Limb (tissue), 2 donors: ENCODE measurements at regions not wholly inside any gene's neighbourhood (a gene's known extent, or its start where the extent isn't known, plus 50 kb on each side); places are given as distances from the start of the nearest gene placed in this dataset.

Experiments used
- DNase-seq, 2 donors: peaks; one replicate each; pipeline ENCODE4 v3.0.0-alpha.2; 2016; ENCODE audit errors: extremely low spot score in 2 of 2

- DNase-seq, result no peak
Observed at GRCh38 chr16:51343411-51343810, 192.3 kb upstream of the SALL1 start.

DNA sequence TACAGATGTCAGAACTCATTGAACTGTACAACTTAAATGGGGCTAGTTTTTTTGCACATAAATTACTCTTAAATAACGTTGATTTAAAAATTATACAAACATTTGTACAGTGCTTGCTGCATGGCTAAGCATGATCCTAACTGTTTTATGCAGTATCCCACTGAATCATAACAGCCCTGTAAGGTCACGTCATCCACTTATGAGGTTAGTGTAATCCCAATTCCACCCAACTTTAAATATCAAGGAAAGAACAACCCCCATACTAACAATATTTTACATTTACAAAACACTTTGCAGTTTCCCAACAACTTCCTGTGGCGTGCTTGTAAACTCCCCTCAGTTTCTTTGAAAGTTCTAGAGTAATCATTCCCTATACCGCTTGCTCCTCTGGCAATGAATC lies 190.1 kb upstream of the SALL1 start:
- no peak for DNase-seq

DNA sequence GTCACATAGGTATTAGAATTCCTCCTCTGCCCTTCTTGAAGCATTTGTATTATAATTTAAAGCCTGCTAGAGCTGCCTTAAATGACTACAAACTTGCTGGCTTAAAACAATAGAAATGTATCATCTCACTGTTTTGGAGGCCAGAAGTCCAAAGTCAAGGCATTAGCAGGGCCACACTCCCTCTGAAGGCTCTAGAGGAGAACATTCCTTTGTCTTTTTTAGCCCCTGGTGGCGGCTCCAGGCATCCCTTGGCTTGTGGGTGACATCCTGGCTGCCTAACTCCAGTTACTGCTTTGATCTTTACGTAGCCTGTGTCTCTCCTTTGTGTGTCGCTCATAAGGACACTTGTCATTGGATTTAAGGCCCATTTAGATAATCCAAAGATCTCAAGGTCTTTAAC lies 186.6 kb upstream of the SALL1 start:
- DNase-seq, result no peak

- DNase-seq, result no peak
Observed at GRCh38 chr16:51328733-51329132, 177.7 kb upstream of the SALL1 start.

- DNase-seq, result no peak
Observed at GRCh38 chr16:51327001-51327400, 175.9 kb upstream of the SALL1 start.

- no peak for DNase-seq
Observed at GRCh38 chr16:51326131-51326856, 175.2 kb upstream of the SALL1 start.

GRCh38 chr16:51321251-51321650 lies 170.2 kb upstream of the SALL1 start:
- DNase-seq, result no peak

GRCh38 chr16:51317575-51317974 lies 166.5 kb upstream of the SALL1 start:
- DNase-seq, result no peak

DNA sequence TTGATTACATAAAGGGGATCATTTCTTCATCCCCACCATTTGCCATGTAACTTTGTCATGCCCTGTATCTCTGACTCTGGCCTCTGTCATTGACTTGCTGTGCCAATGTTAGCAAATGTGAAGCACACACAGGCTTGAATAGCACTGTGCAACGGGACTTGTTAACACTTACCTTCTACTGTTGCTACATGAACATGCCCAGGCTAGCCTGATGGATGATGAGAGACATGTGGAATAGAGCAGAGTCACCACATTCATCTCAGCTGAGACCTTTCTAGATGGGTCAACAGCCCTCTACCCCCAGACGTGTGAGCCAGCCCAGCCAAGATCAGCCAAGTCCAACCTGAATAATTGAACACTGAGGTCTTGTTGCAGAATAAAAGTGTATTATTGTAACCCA lies 162.1 kb upstream of the SALL1 start:
- no peak for DNase-seq

DNA sequence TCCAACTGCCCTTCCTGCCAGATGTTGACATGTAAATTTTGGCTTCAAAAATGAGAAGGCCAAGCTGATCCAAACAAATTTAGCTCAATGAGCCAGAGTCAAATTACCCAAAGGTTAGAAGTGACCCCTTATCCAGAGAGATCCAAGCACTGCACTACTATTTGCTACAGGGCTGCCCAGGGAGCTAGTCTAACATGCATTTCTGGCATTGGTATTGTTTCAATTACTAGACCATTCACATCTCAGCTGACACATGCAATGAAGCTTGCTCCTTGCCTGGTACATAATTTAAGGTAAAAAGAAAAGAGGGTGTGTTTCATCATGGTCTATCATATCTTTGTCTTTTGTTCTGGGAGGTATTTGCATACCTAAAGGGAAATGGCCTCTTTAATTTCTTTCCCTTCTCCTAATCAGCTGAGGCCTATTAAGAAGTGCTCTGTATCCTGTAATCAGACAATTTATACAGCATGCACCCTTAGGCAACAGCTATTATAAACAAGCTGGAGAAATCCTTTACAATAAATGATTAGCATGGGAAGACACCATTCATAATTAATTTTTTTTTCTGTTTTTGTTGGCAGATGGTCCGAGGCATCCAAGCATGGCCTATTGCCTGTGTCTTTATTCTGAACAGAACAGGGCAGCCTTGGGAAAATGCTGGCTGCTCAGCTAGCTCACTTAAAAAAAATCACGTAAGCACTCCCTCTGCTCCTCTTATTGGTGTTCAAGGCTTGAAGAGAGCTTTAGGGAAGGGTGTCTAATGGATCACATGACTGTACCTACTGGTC lies 161.5 kb upstream of the SALL1 start:
- no peak for DNase-seq

DNA sequence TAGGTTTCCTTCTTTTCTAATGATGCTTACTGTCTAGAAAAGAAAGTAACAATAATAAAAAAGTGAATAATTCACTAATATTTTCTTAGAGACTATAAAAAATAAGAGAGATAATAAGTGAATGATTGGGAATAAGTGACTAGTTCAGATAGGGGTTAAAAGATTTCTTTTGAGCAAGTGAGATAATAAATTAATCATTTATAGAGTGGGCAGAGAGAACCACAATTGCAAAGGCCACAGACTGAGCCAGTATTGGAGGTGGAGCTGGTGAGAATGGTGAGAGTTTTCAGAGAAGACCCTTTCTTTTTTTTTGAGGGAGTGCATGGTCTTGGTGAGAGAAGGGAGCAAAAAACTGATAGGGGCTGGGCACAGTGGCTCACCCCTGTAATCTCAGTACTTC lies 159.1 kb upstream of the SALL1 start:
- no peak for DNase-seq

GRCh38 chr16:51306886-51307595 lies 156.0 kb upstream of the SALL1 start:
- no peak for DNase-seq

GRCh38 chr16:51306116-51306515 lies 155.0 kb upstream of the SALL1 start:
- DNase-seq, result peak in 1 of 2 donors; percentile 21

GRCh38 chr16:51305337-51305736 lies 154.3 kb upstream of the SALL1 start:
- DNase-seq, result no peak

DNA sequence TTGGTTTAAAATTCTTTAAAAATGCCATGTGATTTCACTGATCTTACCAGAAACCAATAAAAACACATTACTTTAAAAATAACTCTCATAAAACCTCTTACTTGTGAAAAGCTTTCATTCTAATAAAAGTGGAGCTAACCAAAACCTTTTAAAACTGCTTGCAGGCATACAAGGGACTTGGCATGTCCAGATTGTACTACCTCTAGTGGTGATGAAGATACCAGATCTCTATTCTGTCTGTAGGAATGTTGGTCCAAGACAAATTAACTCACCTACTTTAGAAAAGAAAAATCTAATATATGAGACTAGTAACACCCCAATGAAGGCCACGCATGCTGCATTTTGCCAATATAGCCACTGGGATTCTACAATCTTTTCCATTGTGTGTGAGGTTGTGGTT lies 151.0 kb upstream of the SALL1 start:
- no peak for DNase-seq

DNA sequence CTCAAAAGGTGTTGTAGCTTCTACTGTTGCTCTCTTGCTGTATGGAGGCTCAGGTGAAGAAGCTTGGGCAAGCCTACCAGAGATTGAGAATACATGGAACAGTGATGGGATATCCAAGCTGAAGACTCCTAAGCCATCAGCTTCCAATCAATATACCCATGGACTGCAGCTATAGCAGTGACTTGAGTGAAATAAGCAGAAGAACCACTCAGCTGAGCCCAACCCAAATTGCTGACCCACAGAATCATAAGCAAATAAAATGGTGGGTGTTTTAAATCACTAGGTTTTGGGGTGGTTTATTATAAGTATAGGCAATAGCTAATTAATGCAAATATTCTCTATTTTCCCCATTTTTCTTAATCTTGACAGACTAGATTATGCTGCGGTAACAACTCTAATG lies 147.7 kb upstream of the SALL1 start:
- DNase-seq, result no peak

DNA sequence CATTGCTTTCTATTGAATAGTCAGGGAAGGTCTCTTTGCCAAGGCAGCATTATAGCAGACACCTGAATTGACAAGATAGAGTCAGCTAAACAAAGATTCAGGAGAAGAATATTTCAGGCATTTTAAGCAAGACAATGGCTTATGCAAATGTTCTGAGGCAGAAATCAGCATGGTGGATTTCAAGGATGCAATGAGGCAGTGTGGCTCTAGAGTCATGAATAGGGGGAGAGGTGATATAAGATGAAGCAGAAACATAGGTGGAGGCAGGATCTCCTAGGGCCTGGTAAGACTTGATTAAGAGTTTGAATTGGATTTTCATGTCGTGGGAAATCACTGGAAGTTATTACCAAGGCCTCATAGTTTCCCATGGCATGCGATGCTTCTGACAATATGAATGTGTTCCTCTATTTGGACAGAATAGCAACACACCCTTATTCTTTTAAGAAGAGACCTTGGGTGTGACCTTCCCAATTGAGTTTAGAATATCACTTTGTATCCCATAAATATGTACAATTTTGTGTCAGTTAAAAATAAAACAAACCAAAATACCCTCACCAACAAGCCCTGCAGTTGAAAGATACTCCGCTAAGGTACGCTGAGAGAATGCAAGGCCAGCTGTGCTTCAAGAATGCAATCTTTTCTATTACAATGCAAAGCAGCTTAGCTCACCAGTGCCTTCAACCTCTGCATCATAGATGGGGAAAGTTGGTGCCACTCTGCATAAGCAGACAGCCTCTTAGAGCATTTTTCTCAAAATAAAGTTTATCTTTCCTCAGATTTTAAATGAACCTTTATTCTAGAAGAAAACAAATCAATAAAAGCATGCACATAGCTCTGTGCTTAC lies 139.6 kb upstream of the SALL1 start:
- DNase-seq, result no peak

- no peak for DNase-seq
Observed at GRCh38 chr16:51289336-51289735, 138.3 kb upstream of the SALL1 start.

GRCh38 chr16:51287121-51287755 lies 136.2 kb upstream of the SALL1 start:
- DNase-seq, result peak; percentile 24 to 37

DNA sequence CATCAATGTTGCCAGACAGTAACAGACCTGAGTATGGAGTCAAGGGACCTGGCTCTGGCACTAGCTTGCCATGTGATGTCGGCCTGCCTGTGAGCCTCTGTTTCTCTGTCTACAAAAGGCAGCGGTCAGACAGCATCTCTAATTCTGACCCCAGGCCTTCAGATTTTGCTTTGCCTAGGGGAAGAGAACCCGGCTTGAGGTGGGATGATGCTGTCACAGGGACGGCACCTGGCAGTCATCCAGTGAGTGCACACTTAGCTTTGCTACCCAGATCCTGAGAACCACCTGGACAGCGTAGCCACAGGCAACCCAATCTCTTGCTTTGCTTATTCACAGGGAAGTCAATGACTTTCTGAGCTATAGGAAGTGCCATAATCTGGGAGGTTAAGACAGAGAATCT lies 135.2 kb upstream of the SALL1 start:
- no peak for DNase-seq

DNA sequence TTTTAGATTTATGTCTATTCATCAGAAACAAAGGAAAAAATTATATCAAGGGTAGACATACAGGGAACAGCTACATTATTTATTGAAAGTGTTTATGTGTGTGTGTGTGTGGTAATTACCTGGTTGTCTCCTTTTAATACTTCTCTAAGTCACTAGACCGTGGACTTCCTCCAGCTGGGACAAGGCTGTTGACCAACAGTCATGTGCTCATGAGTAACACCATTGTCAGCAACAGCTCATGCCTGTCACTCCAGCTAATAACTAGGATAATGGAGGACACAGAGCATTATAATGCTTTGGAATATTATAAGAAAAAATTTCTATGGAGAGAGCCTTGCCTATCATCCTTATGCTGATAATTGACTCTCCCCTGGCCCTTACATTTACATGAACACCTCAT lies 125.3 kb upstream of the SALL1 start:
- DNase-seq, result no peak
